Left kidney (tissue), 1 donor: ENCODE measurements at regions not wholly inside any gene's neighbourhood (a gene's known extent, or its start where the extent isn't known, plus 50 kb on each side); places are given as distances from the start of the nearest gene placed in this dataset.

Source experiments
- DNase-seq: peaks from one replicate; pipeline ENCODE4 v3.0.0-alpha.2; 2013

DNA sequence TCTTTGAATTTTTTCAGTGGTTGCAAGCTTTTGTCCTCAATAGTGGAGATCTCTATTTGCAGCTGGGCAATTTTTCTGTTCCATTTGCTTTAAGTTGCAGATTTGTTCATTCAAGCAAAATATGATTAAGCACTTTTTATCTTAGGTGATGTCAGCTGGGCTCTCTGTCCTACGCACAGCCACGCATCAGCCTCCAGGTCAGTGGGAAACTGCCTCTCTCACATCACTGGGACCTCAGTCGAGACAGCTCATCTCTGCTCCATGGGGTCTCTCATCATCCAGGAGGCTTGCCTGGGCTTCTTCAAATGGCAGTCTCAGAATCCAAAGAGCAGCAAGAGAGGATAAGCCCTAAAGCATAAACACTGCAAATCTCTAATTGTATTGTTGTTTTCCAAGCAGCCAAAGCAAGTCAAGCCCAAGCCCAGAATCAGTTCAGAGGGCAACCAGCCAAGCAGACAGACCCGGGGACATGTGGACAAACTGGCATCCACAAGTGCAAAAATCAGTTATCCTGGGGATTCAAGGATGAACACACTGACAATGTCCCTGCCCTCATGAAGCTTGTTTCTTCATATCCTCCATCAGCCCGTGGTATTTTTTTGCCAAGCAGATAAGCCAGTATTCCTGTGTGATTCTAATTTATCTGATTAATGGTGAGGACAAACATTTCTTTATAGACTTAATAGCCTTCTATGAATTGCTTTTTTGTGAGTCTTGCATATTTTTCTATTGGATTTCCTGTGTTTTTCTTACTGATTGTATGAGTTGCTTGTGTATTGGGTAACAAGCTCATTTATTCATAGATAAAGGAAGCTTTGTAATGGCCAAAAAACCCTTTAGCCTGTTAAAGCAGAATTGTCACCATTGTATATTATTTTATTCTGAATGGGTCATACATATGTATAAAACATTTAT, 262.5 kb downstream of the GXYLT1 start:
- no peak for DNase-seq

- no peak for DNase-seq
These were observed 275.2 kb downstream of the GXYLT1 start for GRCh38 chr12:41869432-41869831.

DNA sequence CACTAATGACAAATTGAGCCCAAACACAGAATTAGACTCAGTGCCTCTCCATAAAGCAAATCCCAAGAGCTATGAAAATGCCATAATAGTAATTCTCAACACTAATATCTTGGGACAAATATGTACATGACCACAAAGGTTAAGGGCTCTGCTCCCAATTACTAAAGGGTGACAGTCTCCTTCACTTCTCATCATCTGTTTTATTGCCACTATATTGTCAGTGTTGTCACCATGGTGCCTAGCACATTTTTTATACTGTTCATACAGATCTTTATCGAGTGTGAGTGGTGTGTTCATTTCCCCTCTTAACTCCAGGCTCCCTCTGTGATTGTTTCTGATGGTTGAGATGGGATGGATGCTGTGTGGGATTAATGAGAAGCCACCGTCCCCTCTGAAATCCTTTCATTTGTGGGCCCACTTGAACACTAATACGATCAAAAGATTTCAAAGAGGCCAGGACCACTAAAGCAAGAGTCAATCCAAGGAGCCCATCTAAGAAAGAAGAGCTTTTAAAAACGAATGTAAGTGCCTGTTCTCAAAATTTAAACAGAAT, 277.7 kb downstream of the GXYLT1 start:
- no peak for DNase-seq

DNA sequence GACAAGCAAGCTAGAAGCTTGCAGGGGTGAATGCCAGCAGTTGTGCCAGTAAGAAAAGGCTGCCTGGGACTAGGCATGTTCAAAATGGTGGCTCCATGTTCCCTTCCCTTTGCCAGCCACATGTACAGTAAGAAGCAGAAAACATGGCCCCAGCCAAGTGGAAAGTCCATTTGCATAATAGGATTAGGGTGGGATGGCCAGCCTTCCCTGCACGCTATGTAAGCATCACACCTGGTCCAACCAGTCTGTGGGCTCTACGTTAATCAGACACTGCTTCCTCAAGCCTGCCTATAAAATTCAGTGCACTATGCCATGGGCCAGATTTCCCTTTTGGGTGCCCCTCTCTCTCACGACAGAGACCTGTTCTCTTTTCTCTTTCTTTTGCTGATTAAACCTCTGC, 288.4 kb downstream of the GXYLT1 start:
- no peak for DNase-seq

DNA sequence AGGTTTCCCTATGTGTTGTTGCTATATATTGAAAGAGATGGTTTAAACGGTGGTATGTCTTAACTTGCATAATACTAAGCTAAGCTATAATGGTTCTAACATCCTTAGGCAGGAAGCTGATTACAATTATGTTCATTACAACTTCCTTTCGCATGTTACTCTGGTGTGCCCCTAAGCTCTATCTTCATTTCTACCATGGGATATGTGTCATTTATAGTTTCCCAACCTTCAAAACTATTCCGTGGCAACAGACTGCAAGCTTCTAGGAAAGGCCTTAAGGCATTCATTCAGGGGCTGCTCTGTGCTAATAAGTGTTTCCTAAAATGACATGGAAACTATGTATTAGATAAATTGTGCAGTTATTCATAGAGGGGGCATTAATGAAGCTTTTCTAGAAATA, 294.6 kb downstream of the GXYLT1 start:
- no peak for DNase-seq

- DNase-seq, result no peak
These were observed 298.0 kb downstream of the GXYLT1 start for GRCh38 chr12:41846718-41847117.

GRCh38 chr12:41836416-41836815, 308.3 kb downstream of the GXYLT1 start:
- no peak for DNase-seq

- no peak for DNase-seq
These were observed 309.1 kb downstream of the GXYLT1 start for GRCh38 chr12:41835556-41835955.

DNA sequence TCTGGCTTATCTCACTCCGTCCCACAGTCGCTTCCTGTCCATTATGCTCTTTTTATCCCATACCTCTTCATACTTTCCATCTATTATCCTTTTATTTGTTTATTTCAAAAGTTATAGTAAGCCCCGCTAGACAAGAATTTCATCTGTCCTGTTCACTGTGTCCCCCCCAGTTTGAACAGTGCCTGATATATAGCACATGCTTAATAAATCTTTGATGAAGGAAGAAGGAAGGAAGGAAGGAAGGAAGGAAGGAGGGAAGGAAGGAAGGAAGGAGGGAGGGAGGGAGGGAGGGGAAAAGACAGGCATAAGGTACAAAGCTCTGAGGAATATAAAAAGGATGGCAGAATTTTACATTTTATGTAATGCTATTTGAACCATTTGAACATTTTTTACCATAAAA, 324.7 kb downstream of the GXYLT1 start:
- no peak for DNase-seq

DNA sequence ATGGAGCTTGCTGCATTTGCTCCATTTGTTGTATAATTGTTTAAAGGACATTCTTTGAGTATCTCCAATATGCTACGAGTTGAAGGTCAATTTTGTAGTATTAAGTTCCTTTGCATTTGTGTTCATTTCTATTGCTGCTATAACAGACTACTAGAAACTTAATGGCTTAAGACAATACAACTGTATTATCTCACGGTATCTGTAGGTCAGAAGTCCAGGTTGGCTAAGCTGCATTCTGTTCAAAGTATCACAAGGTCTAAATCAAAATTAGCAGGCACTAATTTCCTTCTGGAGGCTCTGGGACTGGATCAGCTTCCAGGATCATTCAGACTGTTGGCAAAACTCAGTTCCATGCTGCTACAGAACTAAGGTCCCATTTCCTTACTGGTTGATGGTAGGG, 340.6 kb downstream of the GXYLT1 start:
- DNase-seq, result no peak

GRCh38 chr12:41802803-41803202, 341.9 kb downstream of the GXYLT1 start:
- DNase-seq, result no peak

DNA sequence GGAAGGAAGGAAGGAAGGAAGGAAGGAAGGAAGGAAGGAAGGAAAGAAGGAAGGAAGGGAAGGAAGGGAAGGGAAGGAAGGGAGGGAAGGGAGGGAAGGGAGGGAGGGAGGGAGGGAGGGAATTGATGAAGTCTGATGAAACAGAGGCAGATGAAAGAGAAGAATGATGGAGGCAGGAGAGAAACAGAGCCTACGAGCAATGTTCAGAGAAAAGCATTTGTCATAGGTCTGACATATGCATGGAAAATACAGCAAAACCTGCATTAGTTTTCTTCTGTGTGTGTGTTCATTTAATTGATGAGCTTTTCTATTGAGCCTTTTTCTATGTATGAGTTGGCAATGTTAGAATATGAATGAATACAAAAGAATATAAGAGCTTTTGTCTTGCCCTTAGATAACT, 343.4 kb downstream of the GXYLT1 start:
- DNase-seq, result no peak

- DNase-seq, result peak; percentile 20
These were observed 345.0 kb downstream of the GXYLT1 start for GRCh38 chr12:41799671-41800070.

DNA sequence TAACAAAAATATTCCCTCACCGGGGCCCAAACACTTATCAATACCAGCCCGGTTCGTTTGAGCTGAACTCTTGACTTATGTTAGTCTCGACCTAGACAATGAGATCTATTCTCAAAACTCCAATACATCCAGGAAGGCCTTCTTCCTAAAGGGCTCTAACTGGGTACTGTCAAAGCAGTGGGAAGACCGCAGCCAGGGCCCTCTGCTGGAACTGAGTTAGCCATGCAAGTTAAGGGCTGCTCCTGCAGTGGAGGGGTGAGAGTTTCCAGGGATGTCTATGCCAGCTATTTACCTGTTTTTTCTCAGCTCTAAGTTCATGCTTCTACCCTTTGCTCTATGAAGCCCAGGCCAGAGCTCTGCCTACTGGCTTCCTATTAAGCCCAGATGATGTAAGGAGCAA, 348.8 kb downstream of the GXYLT1 start:
- no peak for DNase-seq

DNA sequence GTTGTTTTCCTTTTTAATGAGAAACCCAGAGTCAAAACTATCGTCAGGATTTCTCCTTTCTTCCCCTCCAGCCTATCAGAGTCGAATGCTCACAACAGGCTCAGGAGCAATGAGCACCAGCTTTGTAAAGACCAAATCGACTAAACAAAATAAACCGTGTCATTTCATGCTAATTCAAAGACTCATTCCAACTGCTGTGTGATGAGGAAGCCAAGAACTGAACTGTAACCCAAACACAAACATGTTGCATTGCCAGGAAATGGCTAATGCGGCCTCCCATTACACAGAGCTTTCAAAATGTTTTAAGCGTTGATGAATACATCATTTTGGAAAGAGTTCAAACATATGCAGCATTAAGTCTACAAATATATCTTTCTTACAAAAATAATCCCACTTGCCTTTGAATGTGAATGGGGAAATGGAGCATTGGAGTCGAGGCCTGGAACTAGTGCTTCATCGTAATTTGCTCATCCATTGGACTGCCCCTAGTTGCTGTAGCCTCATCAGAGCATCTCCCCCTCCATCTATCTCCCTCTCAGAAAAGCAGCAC, 349.5 kb downstream of the GXYLT1 start:
- DNase-seq, result peak; percentile 34

DNA sequence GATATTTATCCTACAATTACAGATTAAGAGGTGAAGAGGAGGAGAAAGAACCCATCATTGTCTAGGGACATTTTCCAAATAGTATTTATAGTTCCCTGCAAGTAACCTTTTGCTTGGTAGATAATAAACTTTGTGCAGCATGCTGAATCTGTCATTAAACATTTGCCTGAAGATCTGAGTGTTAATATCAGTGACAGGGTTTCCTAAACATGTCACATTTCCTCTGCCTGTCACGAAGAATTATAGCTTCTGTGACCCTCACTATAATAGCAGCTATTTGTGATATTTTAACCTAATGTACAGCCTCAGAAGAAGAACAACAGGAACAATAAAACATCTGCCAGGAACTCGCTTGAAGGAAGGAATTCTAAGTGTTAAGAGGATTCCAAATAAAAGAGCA, 350.3 kb downstream of the GXYLT1 start:
- DNase-seq, result no peak

GRCh38 chr12:41784957-41785356, 359.7 kb downstream of the GXYLT1 start:
- DNase-seq, result no peak

DNA sequence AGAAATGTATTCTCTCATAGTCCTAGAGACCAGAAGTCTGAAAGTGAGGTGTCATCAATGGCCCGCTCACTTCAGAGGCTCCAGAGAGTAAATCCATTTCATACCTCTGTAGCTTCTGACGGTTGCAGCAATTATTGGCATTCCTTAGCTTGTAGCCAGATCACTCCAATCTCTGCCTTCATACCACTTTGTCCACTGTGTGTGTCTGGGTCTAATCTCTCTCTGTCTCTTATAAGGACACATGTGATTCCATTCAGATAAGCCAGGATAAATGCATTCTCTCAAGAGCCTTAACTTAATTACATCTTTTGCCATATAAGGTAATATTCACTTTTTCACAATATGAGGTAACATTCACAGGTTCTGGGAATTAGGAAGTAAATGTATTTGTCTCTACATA, 365.7 kb downstream of the GXYLT1 start:
- no peak for DNase-seq

DNA sequence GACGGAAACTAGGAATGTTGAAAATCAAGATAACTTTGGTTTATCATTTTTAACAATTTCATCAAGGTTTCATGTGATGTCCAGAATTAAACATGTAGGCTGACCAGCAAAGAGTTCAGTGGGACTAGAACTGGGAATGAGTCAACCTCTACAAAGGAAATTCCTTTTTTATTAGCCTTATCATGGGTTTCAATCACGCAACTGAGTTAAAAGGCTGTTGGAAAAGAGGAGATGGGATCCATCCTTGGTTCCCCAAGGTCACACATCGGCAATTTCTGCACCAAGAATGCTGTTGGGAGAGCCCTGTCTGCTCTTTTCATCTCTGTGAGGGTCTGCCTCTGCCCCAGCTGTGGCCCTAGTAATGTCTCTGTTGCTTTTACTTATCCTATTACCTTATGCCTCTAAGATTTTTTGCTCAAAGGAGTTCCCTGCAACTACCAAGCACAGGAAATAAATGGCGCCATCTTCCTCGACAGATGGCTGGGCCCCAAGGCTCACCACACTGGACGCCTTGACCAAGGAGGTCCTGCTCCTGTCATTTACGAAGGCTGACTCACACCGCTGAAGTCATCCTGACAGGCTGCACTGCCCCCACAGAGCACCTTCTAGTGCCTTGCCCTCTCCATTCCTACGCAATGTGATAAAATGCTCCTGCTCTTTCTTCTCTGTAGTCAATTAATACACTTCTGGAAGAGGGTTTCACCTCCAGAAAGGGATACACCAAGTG, 367.4 kb downstream of the GXYLT1 start:
- DNase-seq, result no peak

- no peak for DNase-seq
These were observed 372.2 kb downstream of the GXYLT1 start for GRCh38 chr12:41772478-41772877.

DNA sequence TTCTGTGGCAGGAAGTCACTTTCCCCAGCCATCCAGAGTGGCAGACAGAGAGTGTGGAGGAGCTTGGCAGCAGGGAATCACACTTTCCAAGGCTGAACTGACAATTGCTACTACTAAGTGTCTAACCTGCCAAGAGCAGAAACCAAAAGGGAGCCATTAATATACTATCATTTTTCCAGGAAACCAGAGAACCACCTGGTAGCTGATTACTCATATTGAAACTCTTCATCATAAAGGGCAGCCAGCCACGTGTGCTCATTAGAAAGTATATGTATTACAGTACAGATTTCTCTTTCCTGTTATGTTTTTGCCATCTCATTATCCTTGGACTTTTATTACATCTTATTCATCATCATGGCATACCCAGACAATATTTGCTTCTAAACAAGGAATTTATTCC, 374.9 kb downstream of the GXYLT1 start:
- no peak for DNase-seq

GRCh38 chr12:41768456-41768855, 376.2 kb downstream of the GXYLT1 start:
- no peak for DNase-seq

DNA sequence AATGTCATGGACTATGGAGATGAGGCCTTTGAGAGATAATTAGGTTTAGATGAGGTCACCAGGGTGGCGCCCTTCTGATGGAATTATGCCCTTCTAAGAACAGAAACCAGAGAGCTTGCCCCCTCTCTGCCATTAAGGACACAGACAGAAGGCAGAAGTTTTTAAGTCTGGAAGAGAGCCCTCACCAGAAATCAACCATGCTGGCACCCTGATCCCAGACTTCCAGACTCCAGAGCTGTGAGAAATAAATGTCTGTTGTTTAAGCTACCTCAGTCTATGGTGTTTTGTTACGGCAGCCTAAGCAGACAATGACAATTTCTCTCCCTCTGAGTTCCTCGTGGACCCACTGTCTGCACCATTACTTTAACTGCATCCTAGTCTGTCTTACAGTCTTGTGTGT, 382.0 kb downstream of the GXYLT1 start:
- DNase-seq, result no peak
